ENCODE measurements at regions not wholly inside any gene's neighbourhood (a gene's known extent, or its start where the extent isn't known, plus 50 kb on each side); places are given as distances from the start of the nearest gene placed in this dataset.

DNA sequence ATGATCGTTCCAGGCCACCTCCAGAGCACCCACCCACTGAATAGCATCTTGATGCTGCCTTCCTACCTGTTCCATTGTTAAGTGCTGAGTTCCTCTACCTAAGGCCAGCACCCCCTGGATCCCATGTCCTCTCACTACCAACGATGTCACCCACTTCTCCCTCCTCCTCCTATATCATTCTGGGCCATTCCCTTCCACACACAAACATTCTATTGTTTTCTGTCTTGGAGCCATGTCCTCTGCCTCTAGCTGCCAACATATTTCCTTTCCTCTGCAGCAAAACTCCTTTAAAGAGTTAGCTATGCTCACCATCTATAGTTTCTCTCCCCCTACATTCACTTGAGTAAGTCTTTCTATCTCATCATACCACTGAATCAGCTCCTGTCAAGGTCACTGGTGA is 64.0 kb upstream of the ACKR3 start:
- no peak for ATAC-seq
- RAD21 ChIA-PET (ENCODE audit: low non-redundant PET in 1 of 2, low total read pairs in 2 of 2, uncharacterized antibody in 2 of 2, unreplicated experiment in 2 of 2): no interaction called here
- no peaks in the 10 kb centered on the region for H3K9me2 ChIP-seq (ENCODE audit: insufficient read depth)
- no peak overlapping the region for H3K4me2 ChIP-seq (ENCODE audit: low read length)
- intact Hi-C loops (cut with micrococcal nuclease): no loop called here
- POLR2A ChIA-PET: no interaction called here
- peaks cover 56% of the 10 kb centered on the region for H3K27me3 ChIP-seq (ENCODE audit: insufficient read depth, low read length)
- H4K20me1 ChIP-seq (ENCODE audit: insufficient read depth): no peaks in the 10 kb centered on the region
- no peak for DNase-seq (ENCODE audit: low read depth, low spot score)
- no peaks in the 10 kb centered on the region for H3K36me3 ChIP-seq (ENCODE audit: control insufficient read depth in 1 of 2, insufficient read depth in 2 of 2, low read length in 2 of 2)
- H3K4me1 ChIP-seq (ENCODE audit: control insufficient read depth in 1 of 2, insufficient read depth in 2 of 2, low read length in 2 of 2): no peaks in the 10 kb centered on the region
- H2AFZ ChIP-seq (ENCODE audit: low read depth, low read length, poor library complexity, severe bottlenecking): no peak overlapping the region
- H3K79me2 ChIP-seq (ENCODE audit: insufficient read depth, low read length): no peaks in the 10 kb centered on the region
- H3K9me3 ChIP-seq (ENCODE audit: control insufficient read depth in 1 of 2, insufficient read depth in 1 of 2, low read depth in 1 of 2, low read length in 2 of 2): no peaks in the 10 kb centered on the region
- TF ChIP-seq, protein P1, sequence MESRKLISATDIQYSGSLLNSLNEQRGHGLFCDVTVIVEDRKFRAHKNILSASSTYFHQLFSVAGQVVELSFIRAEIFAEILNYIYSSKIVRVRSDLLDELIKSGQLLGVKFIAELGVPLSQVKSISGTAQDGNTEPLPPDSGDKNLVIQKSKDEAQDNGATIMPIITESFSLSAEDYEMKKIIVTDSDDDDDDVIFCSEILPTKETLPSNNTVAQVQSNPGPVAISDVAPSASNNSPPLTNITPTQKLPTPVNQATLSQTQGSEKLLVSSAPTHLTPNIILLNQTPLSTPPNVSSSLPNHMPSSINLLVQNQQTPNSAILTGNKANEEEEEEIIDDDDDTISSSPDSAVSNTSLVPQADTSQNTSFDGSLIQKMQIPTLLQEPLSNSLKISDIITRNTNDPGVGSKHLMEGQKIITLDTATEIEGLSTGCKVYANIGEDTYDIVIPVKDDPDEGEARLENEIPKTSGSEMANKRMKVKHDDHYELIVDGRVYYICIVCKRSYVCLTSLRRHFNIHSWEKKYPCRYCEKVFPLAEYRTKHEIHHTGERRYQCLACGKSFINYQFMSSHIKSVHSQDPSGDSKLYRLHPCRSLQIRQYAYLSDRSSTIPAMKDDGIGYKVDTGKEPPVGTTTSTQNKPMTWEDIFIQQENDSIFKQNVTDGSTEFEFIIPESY (IDR thresholded peaks at IDR 0.05; ENCODE audit: extremely low read depth, insufficient replicate concordance, low read length): no peak
- TF ChIP-seq EGR1 (IDR thresholded peaks at IDR 0.05; ENCODE audit: low read depth): no peak
- TF ChIP-seq YY1 (IDR thresholded peaks at IDR 0.05; ENCODE audit: extremely low read depth, insufficient replicate concordance, low read depth, low read length): no peak
- TF ChIP-seq ZFX (IDR thresholded peaks at IDR 0.05): no peak
- TF ChIP-seq POLR2AphosphoS5 (IDR thresholded peaks at IDR 0.05; ENCODE audit: low read depth, low read length): no peak
- H3K9ac ChIP-seq (ENCODE audit: low read length): no peak overlapping the region
- no peak overlapping the region for H3K4me3 ChIP-seq (replicated peaks in 1 of 2; ENCODE audit: low read depth in 1 of 2, low read length in 2 of 2)
- CTCF ChIA-PET: no interaction called here
- no TSS peak for BruUV-seq (replicated peaks)
- no peak overlapping the region for H3K27ac ChIP-seq (ENCODE audit: low read depth, low read length)

DNA sequence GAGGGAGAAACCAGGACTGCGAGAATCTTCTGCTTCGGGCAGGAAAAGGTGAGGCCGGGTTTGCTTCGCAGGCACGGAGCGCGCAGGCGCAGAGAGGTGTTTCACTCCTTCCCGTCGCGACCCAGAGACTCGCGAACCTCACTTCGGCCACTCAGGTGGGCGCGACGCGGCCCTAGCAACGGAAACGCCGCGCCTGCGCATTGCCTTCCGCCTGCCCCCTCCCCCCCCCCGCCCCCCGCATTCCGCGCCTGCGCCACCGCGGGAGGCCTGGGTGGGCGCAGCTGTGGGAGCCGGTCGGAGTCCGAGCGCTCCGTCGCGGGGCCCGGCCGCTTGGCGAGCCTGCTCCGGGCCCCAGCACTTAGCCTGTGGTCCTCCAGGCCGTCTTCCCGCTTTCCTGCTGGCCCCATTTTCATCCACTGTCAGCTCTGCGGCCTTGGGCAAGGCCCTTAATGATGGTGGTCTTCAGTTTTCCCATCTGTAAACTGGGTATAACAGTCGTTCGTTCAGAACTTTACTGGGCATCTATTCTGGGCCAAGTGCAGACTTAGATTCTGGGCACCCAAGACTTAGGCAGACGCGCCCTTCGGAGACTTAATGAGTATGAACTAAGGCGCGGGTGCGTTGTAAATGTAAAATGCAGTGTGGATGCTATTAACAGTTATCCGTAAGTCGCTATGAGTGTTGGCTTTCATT is 62.1 kb upstream of the ACKR3 start:
- Histone ChIP-seq H3K4me2 (ENCODE audit: low read length) (no peak overlapping the region), H3K4me3 (replicated peaks in 1 of 2; ENCODE audit: low read depth in 1 of 2, low read length in 2 of 2) (no peak overlapping the region), H3K79me2 (ENCODE audit: insufficient read depth, low read length) (no peaks in the 10 kb centered on the region), H4K20me1 (ENCODE audit: insufficient read depth) (no peaks in the 10 kb centered on the region), H2AFZ (ENCODE audit: low read depth, low read length, poor library complexity, severe bottlenecking) (no peak overlapping the region), H3K9me2 (ENCODE audit: insufficient read depth) (no peaks in the 10 kb centered on the region), H3K36me3 (ENCODE audit: control insufficient read depth in 1 of 2, insufficient read depth in 2 of 2, low read length in 2 of 2) (no peaks in the 10 kb centered on the region), H3K27me3 (ENCODE audit: insufficient read depth, low read length) (peaks cover 46% of the 10 kb centered on the region), H3K9ac (ENCODE audit: low read length) (no peak overlapping the region), H3K27ac (ENCODE audit: low read depth, low read length) (no peak overlapping the region), H3K9me3 (ENCODE audit: control insufficient read depth in 1 of 2, insufficient read depth in 1 of 2, low read depth in 1 of 2, low read length in 2 of 2) (no peaks in the 10 kb centered on the region), H3K4me1 (ENCODE audit: control insufficient read depth in 1 of 2, insufficient read depth in 2 of 2, low read length in 2 of 2) (no peaks in the 10 kb centered on the region)
- intact Hi-C loops (cut with micrococcal nuclease): no loop called here
- DNase-seq (ENCODE audit: low read depth, low spot score): no peak
- ChIA-PET CTCF (no interaction called here), POLR2A (no interaction called here), RAD21 (ENCODE audit: low non-redundant PET in 1 of 2, low total read pairs in 2 of 2, uncharacterized antibody in 2 of 2, unreplicated experiment in 2 of 2) (no interaction called here)
- BruUV-seq (replicated peaks): no TSS peak
- ATAC-seq: no peak
- no peak for TF ChIP-seq POLR2A (IDR thresholded peaks at IDR 0.05; ENCODE audit: borderline replicate concordance, extremely low read depth, insufficient read depth, insufficient read length)
- TF ChIP-seq ELF1 (IDR thresholded peaks at IDR 0.05; ENCODE audit: borderline replicate concordance, low read depth): no peak
- TF ChIP-seq SRF (IDR thresholded peaks at IDR 0.05; ENCODE audit: low read depth): no peak
